GM18511 (cell line): ENCODE measurements at regions not wholly inside any gene's neighbourhood (a gene's known extent, or its start where the extent isn't known, plus 50 kb on each side); places are given as distances from the start of the nearest gene placed in this dataset.

ENCODE experiments used
- ATAC-seq: cut with Tn5 transposase; IDR thresholded peaks from one replicate; pipeline ENCODE4 v1.9.1; 2021; ENCODE audit warnings: mild to moderate bottlenecking, moderate library complexity; ENCODE audit not compliant: unreplicated experiment

GRCh38 chr3:59167756-59168155, 117.9 kb upstream of the CFAP20DC start:
- ATAC-seq: no peak

- ATAC-seq: no peak
Measured at GRCh38 chr3:59163953-59164352, 114.1 kb upstream of the CFAP20DC start.

GRCh38 chr3:59161048-59161447, 111.2 kb upstream of the CFAP20DC start:
- ATAC-seq: no peak

GRCh38 chr3:59160133-59160746, 110.4 kb upstream of the CFAP20DC start:
- ATAC-seq: no peak

- ATAC-seq: no peak
Measured at GRCh38 chr3:59153648-59154047, 103.8 kb upstream of the CFAP20DC start.

GRCh38 chr3:59152943-59153342, 103.1 kb upstream of the CFAP20DC start:
- ATAC-seq: no peak

- ATAC-seq: no peak
Measured at GRCh38 chr3:59150039-59150438, 100.2 kb upstream of the CFAP20DC start.

GRCh38 chr3:59149166-59149565, 99.3 kb upstream of the CFAP20DC start:
- ATAC-seq: no peak

GRCh38 chr3:59143447-59143846, 93.6 kb upstream of the CFAP20DC start:
- ATAC-seq: no peak

- ATAC-seq: no peak
Measured at GRCh38 chr3:59142556-59142955, 92.7 kb upstream of the CFAP20DC start.

GRCh38 chr3:59138966-59139365, 89.1 kb upstream of the CFAP20DC start:
- ATAC-seq: no peak

- no peak for ATAC-seq
Measured at GRCh38 chr3:59137415-59137814, 87.6 kb upstream of the CFAP20DC start.

GRCh38 chr3:59136081-59136480, 86.3 kb upstream of the CFAP20DC start:
- no peak for ATAC-seq

- no peak for ATAC-seq
Measured at GRCh38 chr3:59135096-59135495, 85.3 kb upstream of the CFAP20DC start.

- ATAC-seq: no peak
Measured at GRCh38 chr3:59133311-59133710, 83.5 kb upstream of the CFAP20DC start.

GRCh38 chr3:59131016-59131766, 81.4 kb upstream of the CFAP20DC start:
- ATAC-seq: no peak

- ATAC-seq: no peak
Measured at GRCh38 chr3:59128685-59129084, 78.9 kb upstream of the CFAP20DC start.

- ATAC-seq: no peak
Measured at GRCh38 chr3:59127071-59127470, 77.2 kb upstream of the CFAP20DC start.

GRCh38 chr3:59126446-59126845, 76.6 kb upstream of the CFAP20DC start:
- no peak for ATAC-seq

GRCh38 chr3:59121346-59122144, 71.7 kb upstream of the CFAP20DC start:
- no peak for ATAC-seq

- no peak for ATAC-seq
Measured at GRCh38 chr3:59118928-59119327, 69.1 kb upstream of the CFAP20DC start.

GRCh38 chr3:59117396-59117795, 67.6 kb upstream of the CFAP20DC start:
- ATAC-seq: no peak
